PFSK-1 (cell line): ENCODE measurements at regions not wholly inside any gene's neighbourhood (a gene's known extent, or its start where the extent isn't known, plus 50 kb on each side); places are given as distances from the start of the nearest gene placed in this dataset.

Experiments used
- FOXP2 ChIP-seq: optimal IDR thresholded peaks from 2 replicates; pipeline ENCODE3; 2011; ENCODE audit warnings: borderline replicate concordance, control low read depth, inconsistent platforms; ENCODE audit not compliant: insufficient read depth; ENCODE audit errors: extremely low read length, extremely low read depth
- POLR2AphosphoS5 ChIP-seq: IDR thresholded peaks from 2 replicates; pipeline ENCODE4 v1.6.1; 2012; ENCODE audit warnings: low read depth, mild to moderate bottlenecking, control low read depth, low read length, moderate library complexity
- TAF1 ChIP-seq: IDR thresholded peaks from 2 replicates; pipeline ENCODE4 v1.6.1; 2012; ENCODE audit warnings: low read length, control low read depth, borderline replicate concordance; ENCODE audit not compliant: insufficient read depth
- TF ChIP-seq, protein P1 (sequence below), 2 experiments: IDR thresholded peaks; 2 replicates each; pipeline versions ENCODE4 v1.6.1 to v1.8.0; 2011 to 2012; ENCODE audit warnings: low read depth in 2 of 2, low read length in 2 of 2, control low read depth in 1 of 2, inconsistent platforms in 1 of 2, mild to moderate bottlenecking in 1 of 2, moderate library complexity in 1 of 2; ENCODE audit not compliant: insufficient read depth in 1 of 2

DNA sequence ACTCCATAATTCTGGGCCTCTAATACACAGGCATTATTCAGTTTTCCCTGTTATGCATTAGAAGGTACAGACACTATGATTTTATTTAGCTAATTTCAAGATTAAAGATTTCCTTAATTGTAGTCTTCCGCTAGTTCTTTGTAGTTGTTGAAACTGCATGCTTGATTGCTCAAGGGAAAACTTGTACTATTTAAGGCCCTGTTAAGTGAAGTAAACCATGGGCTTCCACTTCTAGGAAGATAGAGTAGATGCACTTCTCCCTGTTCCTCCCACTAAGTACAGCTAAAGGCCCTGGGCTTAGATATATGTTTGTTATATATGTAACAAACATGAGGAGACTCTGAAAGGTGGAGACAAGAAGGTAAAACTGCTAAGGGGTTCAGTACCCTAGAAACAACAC is 215.8 kb upstream of the LEF1 start:
- TF ChIP-seq POLR2AphosphoS5: no peak
- no peak for TF ChIP-seq TAF1
- no peak for TF ChIP-seq FOXP2
- TF ChIP-seq, protein P1, sequence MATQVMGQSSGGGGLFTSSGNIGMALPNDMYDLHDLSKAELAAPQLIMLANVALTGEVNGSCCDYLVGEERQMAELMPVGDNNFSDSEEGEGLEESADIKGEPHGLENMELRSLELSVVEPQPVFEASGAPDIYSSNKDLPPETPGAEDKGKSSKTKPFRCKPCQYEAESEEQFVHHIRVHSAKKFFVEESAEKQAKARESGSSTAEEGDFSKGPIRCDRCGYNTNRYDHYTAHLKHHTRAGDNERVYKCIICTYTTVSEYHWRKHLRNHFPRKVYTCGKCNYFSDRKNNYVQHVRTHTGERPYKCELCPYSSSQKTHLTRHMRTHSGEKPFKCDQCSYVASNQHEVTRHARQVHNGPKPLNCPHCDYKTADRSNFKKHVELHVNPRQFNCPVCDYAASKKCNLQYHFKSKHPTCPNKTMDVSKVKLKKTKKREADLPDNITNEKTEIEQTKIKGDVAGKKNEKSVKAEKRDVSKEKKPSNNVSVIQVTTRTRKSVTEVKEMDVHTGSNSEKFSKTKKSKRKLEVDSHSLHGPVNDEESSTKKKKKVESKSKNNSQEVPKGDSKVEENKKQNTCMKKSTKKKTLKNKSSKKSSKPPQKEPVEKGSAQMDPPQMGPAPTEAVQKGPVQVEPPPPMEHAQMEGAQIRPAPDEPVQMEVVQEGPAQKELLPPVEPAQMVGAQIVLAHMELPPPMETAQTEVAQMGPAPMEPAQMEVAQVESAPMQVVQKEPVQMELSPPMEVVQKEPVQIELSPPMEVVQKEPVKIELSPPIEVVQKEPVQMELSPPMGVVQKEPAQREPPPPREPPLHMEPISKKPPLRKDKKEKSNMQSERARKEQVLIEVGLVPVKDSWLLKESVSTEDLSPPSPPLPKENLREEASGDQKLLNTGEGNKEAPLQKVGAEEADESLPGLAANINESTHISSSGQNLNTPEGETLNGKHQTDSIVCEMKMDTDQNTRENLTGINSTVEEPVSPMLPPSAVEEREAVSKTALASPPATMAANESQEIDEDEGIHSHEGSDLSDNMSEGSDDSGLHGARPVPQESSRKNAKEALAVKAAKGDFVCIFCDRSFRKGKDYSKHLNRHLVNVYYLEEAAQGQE (IDR thresholded peaks at IDR 0.05; ENCODE audit: insufficient read depth in 1 of 2, low read depth in 2 of 2, low read length in 2 of 2): no peak
